ENCODE measurements at regions not wholly inside any gene's neighbourhood (a gene's known extent, or its start where the extent isn't known, plus 50 kb on each side); places are given as distances from the start of the nearest gene placed in this dataset.

DNA sequence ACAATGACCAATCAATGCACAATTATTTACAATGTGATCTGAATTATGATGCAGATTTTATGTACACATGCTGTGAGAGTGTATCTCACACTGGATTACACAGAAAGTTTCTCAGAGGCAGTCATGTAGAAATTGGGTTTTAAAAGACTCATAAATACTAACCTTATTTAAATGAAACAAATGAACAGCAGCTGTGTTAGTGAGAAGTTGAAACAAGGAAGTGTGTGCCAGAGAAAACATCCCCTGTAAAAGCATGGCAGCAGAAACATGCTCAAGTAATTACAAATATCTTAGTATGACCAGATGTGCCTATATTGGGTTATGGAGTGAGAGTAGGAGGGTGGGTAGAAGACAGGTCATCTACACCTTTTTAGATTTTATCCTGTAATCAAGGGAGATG is 723.7 kb downstream of the C12orf50 start:
- Histone ChIP-seq H3K9me3 (no peaks in the 10 kb centered on the region), H4K20me1 (no peaks in the 10 kb centered on the region), H3K27me3 (no peaks in the 10 kb centered on the region), H3K4me2 (no peak overlapping the region), H3K9ac (no peak overlapping the region), H3K36me3 (no peaks in the 10 kb centered on the region), H3K27ac (no peak overlapping the region), H3K4me3 (no peak overlapping the region), H3K4me1 (peaks cover 6% of the 10 kb centered on the region)
- no peak for TF ChIP-seq Cebpa-rat (IDR thresholded peaks at IDR 0.05)

GRCh38 chr12:87304406-87304805 is 724.8 kb downstream of the C12orf50 start:
- no peaks in the 10 kb centered on the region for H3K9me3 ChIP-seq
- H3K4me3 ChIP-seq = no peak overlapping the region
- no peak overlapping the region for H3K27ac ChIP-seq
- no peaks in the 10 kb centered on the region for H3K36me3 ChIP-seq
- no peaks in the 10 kb centered on the region for H3K27me3 ChIP-seq
- H3K4me1 ChIP-seq = no peaks in the 10 kb centered on the region
- no peaks in the 10 kb centered on the region for H4K20me1 ChIP-seq
- H3K9ac ChIP-seq = no peak overlapping the region
- no peak for TF ChIP-seq Cebpa-rat (IDR thresholded peaks at IDR 0.05)
- no peak overlapping the region for H3K4me2 ChIP-seq

DNA sequence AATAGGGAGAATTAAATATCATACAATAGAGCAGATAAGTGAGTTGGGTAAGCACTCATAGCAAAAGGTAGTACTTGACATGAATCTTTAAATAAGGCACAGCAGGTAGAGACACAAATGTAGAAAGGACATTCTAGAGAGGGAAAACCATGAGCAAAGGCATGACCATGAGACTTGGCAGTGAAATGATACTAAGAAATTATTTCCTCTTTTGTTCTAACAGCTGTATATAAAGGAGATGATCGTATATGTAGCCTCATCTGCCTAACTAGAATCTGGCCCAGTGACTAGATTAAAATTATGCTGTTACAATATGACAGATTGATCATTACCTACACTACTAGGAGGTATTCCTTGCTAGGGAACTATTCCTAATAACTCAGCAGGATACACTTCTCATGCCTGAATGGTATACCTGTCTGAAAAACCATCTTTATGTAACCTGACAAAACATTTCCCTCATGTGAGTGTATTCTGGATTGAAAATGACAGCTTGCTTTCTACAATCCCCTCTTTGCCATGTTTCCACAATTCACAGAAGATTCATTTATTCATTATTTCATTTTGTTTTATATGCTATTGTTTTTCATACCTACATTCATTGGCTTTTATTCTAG is 725.7 kb downstream of the C12orf50 start:
- TF ChIP-seq Cebpa-rat (IDR thresholded peaks at IDR 0.05) = no peak
- Histone ChIP-seq H3K4me2 (no peak overlapping the region), H3K4me3 (no peak overlapping the region), H3K4me1 (no peaks in the 10 kb centered on the region), H3K27me3 (no peaks in the 10 kb centered on the region), H4K20me1 (no peaks in the 10 kb centered on the region), H3K36me3 (no peaks in the 10 kb centered on the region), H3K9me3 (no peaks in the 10 kb centered on the region), H3K27ac (no peak overlapping the region), H3K9ac (no peak overlapping the region)

- no peaks in the 10 kb centered on the region for H4K20me1 ChIP-seq
- no peaks in the 10 kb centered on the region for H3K4me1 ChIP-seq
- H3K27ac ChIP-seq = no peak overlapping the region
- H3K36me3 ChIP-seq = no peaks in the 10 kb centered on the region
- H3K4me3 ChIP-seq = no peak overlapping the region
- TF ChIP-seq Cebpa-rat (IDR thresholded peaks at IDR 0.05) = no peak
- no peaks in the 10 kb centered on the region for H3K27me3 ChIP-seq
- H3K9ac ChIP-seq = no peak overlapping the region
- H3K9me3 ChIP-seq = no peaks in the 10 kb centered on the region
- H3K4me2 ChIP-seq = no peak overlapping the region
Measured at GRCh38 chr12:87302126-87302745, 727.0 kb downstream of the C12orf50 start.

GRCh38 chr12:87290505-87290904 is 738.7 kb downstream of the C12orf50 start:
- H3K9ac ChIP-seq = no peak overlapping the region
- no peaks in the 10 kb centered on the region for H3K9me3 ChIP-seq
- no peak overlapping the region for H3K27ac ChIP-seq
- no peak for TF ChIP-seq Cebpa-rat (IDR thresholded peaks at IDR 0.05)
- H4K20me1 ChIP-seq = no peaks in the 10 kb centered on the region
- no peaks in the 10 kb centered on the region for H3K36me3 ChIP-seq
- no peak overlapping the region for H3K4me3 ChIP-seq
- H3K4me2 ChIP-seq = no peak overlapping the region
- no peaks in the 10 kb centered on the region for H3K27me3 ChIP-seq
- no peaks in the 10 kb centered on the region for H3K4me1 ChIP-seq

- Histone ChIP-seq H3K9me3 (no peaks in the 10 kb centered on the region), H3K4me2 (no peak overlapping the region), H3K4me3 (no peak overlapping the region), H3K9ac (no peak overlapping the region), H4K20me1 (no peaks in the 10 kb centered on the region), H3K4me1 (no peaks in the 10 kb centered on the region), H3K36me3 (no peaks in the 10 kb centered on the region), H3K27ac (no peak overlapping the region), H3K27me3 (no peaks in the 10 kb centered on the region)
- no peak for TF ChIP-seq Cebpa-rat (IDR thresholded peaks at IDR 0.05)
Measured at GRCh38 chr12:87283886-87284285, 745.3 kb downstream of the C12orf50 start.

- no peaks in the 10 kb centered on the region for H4K20me1 ChIP-seq
- TF ChIP-seq Cebpa-rat (IDR thresholded peaks at IDR 0.05) = no peak
Measured at GRCh38 chr12:87283111-87283510, 746.1 kb downstream of the C12orf50 start.

GRCh38 chr12:87280893-87281292 is 748.3 kb downstream of the C12orf50 start:
- H3K4me2 ChIP-seq = no peak overlapping the region
- TF ChIP-seq Cebpa-rat (IDR thresholded peaks at IDR 0.05) = no peak
- H3K27me3 ChIP-seq = no peaks in the 10 kb centered on the region
- no peaks in the 10 kb centered on the region for H3K9me3 ChIP-seq
- H3K9ac ChIP-seq = no peak overlapping the region
- no peak overlapping the region for H3K4me3 ChIP-seq
- H3K4me1 ChIP-seq = no peaks in the 10 kb centered on the region
- H3K36me3 ChIP-seq = no peaks in the 10 kb centered on the region
- no peaks in the 10 kb centered on the region for H4K20me1 ChIP-seq
- no peak overlapping the region for H3K27ac ChIP-seq

More at GRCh38 chr12:87283111-87283510, 746.1 kb downstream of the C12orf50 start:
- Histone ChIP-seq H3K4me3 (no peak overlapping the region), H3K9me3 (no peaks in the 10 kb centered on the region), H3K4me2 (no peak overlapping the region), H3K4me1 (no peaks in the 10 kb centered on the region), H3K27me3 (no peaks in the 10 kb centered on the region), H3K9ac (no peak overlapping the region), H3K36me3 (no peaks in the 10 kb centered on the region), H3K27ac (no peak overlapping the region)

- Histone ChIP-seq H3K4me3 (no peak overlapping the region), H3K9ac (no peak overlapping the region), H3K27ac (no peak overlapping the region), H3K4me1 (no peaks in the 10 kb centered on the region), H3K9me3 (no peaks in the 10 kb centered on the region), H3K4me2 (no peak overlapping the region), H4K20me1 (no peaks in the 10 kb centered on the region), H3K27me3 (no peaks in the 10 kb centered on the region), H3K36me3 (no peaks in the 10 kb centered on the region)
- no peak for TF ChIP-seq Cebpa-rat (IDR thresholded peaks at IDR 0.05)
Measured at GRCh38 chr12:87280356-87280755, 748.8 kb downstream of the C12orf50 start.

DNA sequence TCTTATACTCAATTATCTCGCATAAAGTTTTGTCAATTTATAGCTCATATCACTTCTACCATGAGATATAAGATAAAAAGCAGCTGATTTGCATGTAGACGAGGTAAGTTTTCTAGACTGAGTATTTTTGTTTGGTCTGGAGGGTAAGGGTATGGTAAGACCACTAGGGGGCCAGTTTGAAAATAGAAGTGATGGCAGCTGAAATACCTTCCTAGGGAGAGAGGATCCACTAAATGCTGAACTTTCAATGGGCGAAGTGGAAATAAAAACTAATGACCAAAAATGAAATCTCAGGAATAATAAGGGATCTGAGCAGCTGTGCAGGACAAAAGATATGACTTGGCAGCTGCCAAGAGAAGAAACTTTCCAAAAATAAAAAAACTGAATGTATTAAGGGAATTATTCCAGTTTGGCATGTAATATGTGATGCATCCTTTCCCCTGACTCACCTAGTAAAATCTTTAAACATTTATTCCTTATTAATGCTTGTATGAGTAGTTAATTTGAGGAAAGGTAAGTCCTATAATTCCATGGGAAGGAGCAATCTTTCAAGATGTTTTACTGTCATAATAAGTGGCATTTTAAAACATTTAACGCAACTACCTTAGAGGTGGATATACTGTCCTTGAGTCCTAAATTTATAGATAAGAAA is 754.5 kb downstream of the C12orf50 start:
- Histone ChIP-seq H3K36me3 (no peaks in the 10 kb centered on the region), H3K9me3 (no peaks in the 10 kb centered on the region), H3K9ac (no peak overlapping the region), H3K27ac (no peak overlapping the region), H3K4me3 (no peak overlapping the region), H4K20me1 (no peaks in the 10 kb centered on the region), H3K4me2 (no peak overlapping the region), H3K4me1 (no peaks in the 10 kb centered on the region), H3K27me3 (no peaks in the 10 kb centered on the region)
- no peak for TF ChIP-seq Cebpa-rat (IDR thresholded peaks at IDR 0.05)
